ENCODE measurements at regions not wholly inside any gene's neighbourhood (a gene's known extent, or its start where the extent isn't known, plus 50 kb on each side); places are given as distances from the start of the nearest gene placed in this dataset.
"Not testable (repeated sequence)": the region's sequence is repeated elsewhere in the genome, so short reads cannot be mapped to it uniquely, and the experiment has no call there.

- no peak overlapping the region for H3K18ac ChIP-seq (ENCODE audit: low read depth in 1 of 2, low read length in 2 of 2)
- H2AFZ ChIP-seq (ENCODE audit: low read depth, low read length), result no peak overlapping the region
- no peaks in the 10 kb centered on the region for H3K4me1 ChIP-seq (ENCODE audit: control insufficient read depth, insufficient read depth, low read depth, low read length)
- H4K91ac ChIP-seq (ENCODE audit: low read length), result no peak overlapping the region
- H2BK120ac ChIP-seq (ENCODE audit: low read depth, low read length), result no peak overlapping the region
- H3K9me3 ChIP-seq (ENCODE audit: control insufficient read depth, low read length), result no peaks in the 10 kb centered on the region
- H3K9ac ChIP-seq (ENCODE audit: low read length), result no peak overlapping the region
- WGBS, result no CpG with 5 or more reads among the region's 3 CpGs
- no peak overlapping the region for H2AK5ac ChIP-seq (ENCODE audit: low read length, severe bottlenecking)
- no peaks in the 10 kb centered on the region for H3K36me3 ChIP-seq (ENCODE audit: control insufficient read depth in 1 of 2, insufficient read depth in 2 of 2, low read depth in 1 of 2, low read length in 2 of 2)
- H3K4me3 ChIP-seq (ENCODE audit: insufficient read depth in 1 of 2, low read depth in 1 of 2, low read length in 2 of 2), result no peak overlapping the region
- DNase-seq, result no peak
- no peak overlapping the region for H3K4me2 ChIP-seq (ENCODE audit: low read length, poor library complexity, severe bottlenecking)
- H4K8ac ChIP-seq (ENCODE audit: low read length), result no peak overlapping the region
- H3K14ac ChIP-seq (ENCODE audit: low read length in 2 of 2), result no peak overlapping the region
- no peaks in the 10 kb centered on the region for H3K27me3 ChIP-seq (ENCODE audit: control insufficient read depth in 1 of 2, insufficient read depth in 1 of 2, low read length in 2 of 2)
- no peak overlapping the region for H3K4ac ChIP-seq (ENCODE audit: low read depth in 1 of 2, low read length in 2 of 2)
- no peak overlapping the region for H3K23ac ChIP-seq (ENCODE audit: low read length in 2 of 2)
- no peak overlapping the region for H2BK5ac ChIP-seq (ENCODE audit: low read depth, low read length, poor library complexity, severe bottlenecking)
- H3K79me1 ChIP-seq (replicated peaks; ENCODE audit: low read length, poor library complexity, severe bottlenecking), result no peaks in the 10 kb centered on the region
- no peak overlapping the region for H2BK15ac ChIP-seq (ENCODE audit: low read depth, poor library complexity, severe bottlenecking)
- H2BK12ac ChIP-seq (ENCODE audit: low read length in 2 of 2), result no peak overlapping the region
- no peak overlapping the region for H3K27ac ChIP-seq (ENCODE audit: low read length, poor library complexity, severe bottlenecking)
These were observed 678.1 kb downstream of the ANKRD7 start for GRCh38 chr7:118902600-118902999.

GRCh38 chr7:118907911-118908527, 683.5 kb downstream of the ANKRD7 start:
- Histone ChIP-seq H2BK5ac (ENCODE audit: low read depth, low read length, poor library complexity, severe bottlenecking) (no peak overlapping the region), H2BK15ac (ENCODE audit: low read depth, poor library complexity, severe bottlenecking) (no peak overlapping the region), H3K27ac (ENCODE audit: low read length, poor library complexity, severe bottlenecking) (no peak overlapping the region), H2AK5ac (ENCODE audit: low read length, severe bottlenecking) (no peak overlapping the region), H3K18ac (ENCODE audit: low read depth in 1 of 2, low read length in 2 of 2) (no peak overlapping the region), H3K4ac (ENCODE audit: low read depth in 1 of 2, low read length in 2 of 2) (no peak overlapping the region), H4K91ac (ENCODE audit: low read length) (no peak overlapping the region), H3K9me3 (ENCODE audit: control insufficient read depth, low read length) (no peaks in the 10 kb centered on the region), H3K36me3 (ENCODE audit: control insufficient read depth in 1 of 2, insufficient read depth in 2 of 2, low read depth in 1 of 2, low read length in 2 of 2) (no peaks in the 10 kb centered on the region), H3K4me3 (ENCODE audit: insufficient read depth in 1 of 2, low read depth in 1 of 2, low read length in 2 of 2) (no peak overlapping the region), H3K4me2 (ENCODE audit: low read length, poor library complexity, severe bottlenecking) (no peak overlapping the region), H2AFZ (ENCODE audit: low read depth, low read length) (no peak overlapping the region), H2BK120ac (ENCODE audit: low read depth, low read length) (no peak overlapping the region), H3K23ac (ENCODE audit: low read length in 2 of 2) (no peak overlapping the region), H3K9ac (ENCODE audit: low read length) (no peak overlapping the region), H3K79me1 (replicated peaks; ENCODE audit: low read length, poor library complexity, severe bottlenecking) (no peaks in the 10 kb centered on the region), H4K8ac (ENCODE audit: low read length) (no peak overlapping the region), H3K27me3 (ENCODE audit: control insufficient read depth in 1 of 2, insufficient read depth in 1 of 2, low read length in 2 of 2) (no peaks in the 10 kb centered on the region), H3K4me1 (ENCODE audit: control insufficient read depth, insufficient read depth, low read depth, low read length) (no peaks in the 10 kb centered on the region), H3K14ac (ENCODE audit: low read length in 2 of 2) (no peak overlapping the region), H2BK12ac (ENCODE audit: low read length in 2 of 2) (no peak overlapping the region)
- no peak for DNase-seq
- 94% methylated on average over 8 of the region's 8 CpGs for whole genome bisulfite sequencing

- H2BK5ac ChIP-seq (ENCODE audit: low read depth, low read length, poor library complexity, severe bottlenecking); H3K4ac ChIP-seq (ENCODE audit: low read depth in 1 of 2, low read length in 2 of 2); H3K23ac ChIP-seq (ENCODE audit: low read length in 2 of 2); H3K9ac ChIP-seq (ENCODE audit: low read length); H2AK5ac ChIP-seq (ENCODE audit: low read length, severe bottlenecking); H2BK15ac ChIP-seq (ENCODE audit: low read depth, poor library complexity, severe bottlenecking); H3K4me1 ChIP-seq (ENCODE audit: control insufficient read depth, insufficient read depth, low read depth, low read length); H2AFZ ChIP-seq (ENCODE audit: low read depth, low read length); H2BK120ac ChIP-seq (ENCODE audit: low read depth, low read length); H3K36me3 ChIP-seq (ENCODE audit: control insufficient read depth in 1 of 2, insufficient read depth in 2 of 2, low read depth in 1 of 2, low read length in 2 of 2); DNase-seq; H3K9me3 ChIP-seq (ENCODE audit: control insufficient read depth, low read length); H4K8ac ChIP-seq (ENCODE audit: low read length); H4K91ac ChIP-seq (ENCODE audit: low read length); H3K79me1 ChIP-seq (replicated peaks; ENCODE audit: low read length, poor library complexity, severe bottlenecking); H3K27ac ChIP-seq (ENCODE audit: low read length, poor library complexity, severe bottlenecking); H3K4me2 ChIP-seq (ENCODE audit: low read length, poor library complexity, severe bottlenecking); H3K18ac ChIP-seq (ENCODE audit: low read depth in 1 of 2, low read length in 2 of 2); H3K27me3 ChIP-seq (ENCODE audit: control insufficient read depth in 1 of 2, insufficient read depth in 1 of 2, low read length in 2 of 2); H3K4me3 ChIP-seq (ENCODE audit: insufficient read depth in 1 of 2, low read depth in 1 of 2, low read length in 2 of 2); H2BK12ac ChIP-seq (ENCODE audit: low read length in 2 of 2); H3K14ac ChIP-seq (ENCODE audit: low read length in 2 of 2): not testable (repeated sequence)
- WGBS, result 100% methylated on average over 3 of the region's 3 CpGs
These were observed 691.6 kb downstream of the ANKRD7 start for GRCh38 chr7:118916120-118916519.

- H3K4ac ChIP-seq (ENCODE audit: low read depth in 1 of 2, low read length in 2 of 2), result no peak overlapping the region
- H3K79me1 ChIP-seq (replicated peaks; ENCODE audit: low read length, poor library complexity, severe bottlenecking), result no peaks in the 10 kb centered on the region
- WGBS, result no CpG with 5 or more reads among the region's 2 CpGs
These were observed 694.1 kb downstream of the ANKRD7 start for GRCh38 chr7:118918556-118918955.

More at GRCh38 chr7:118918556-118918955, 694.1 kb downstream of the ANKRD7 start:
- peak; percentile 54 for DNase-seq
- no peak overlapping the region for H3K9ac ChIP-seq (ENCODE audit: low read length)
- no peak overlapping the region for H3K27ac ChIP-seq (ENCODE audit: low read length, poor library complexity, severe bottlenecking)
- no peak overlapping the region for H2AFZ ChIP-seq (ENCODE audit: low read depth, low read length)
- H3K27me3 ChIP-seq (ENCODE audit: control insufficient read depth in 1 of 2, insufficient read depth in 1 of 2, low read length in 2 of 2), result no peaks in the 10 kb centered on the region
- H3K23ac ChIP-seq (ENCODE audit: low read length in 2 of 2), result no peak overlapping the region
- no peaks in the 10 kb centered on the region for H3K4me1 ChIP-seq (ENCODE audit: control insufficient read depth, insufficient read depth, low read depth, low read length)
- H2BK5ac ChIP-seq (ENCODE audit: low read depth, low read length, poor library complexity, severe bottlenecking), result no peak overlapping the region
- H4K91ac ChIP-seq (ENCODE audit: low read length), result no peak overlapping the region
- H4K8ac ChIP-seq (ENCODE audit: low read length), result no peak overlapping the region
- no peak overlapping the region for H3K18ac ChIP-seq (ENCODE audit: low read depth in 1 of 2, low read length in 2 of 2)
- H3K14ac ChIP-seq (ENCODE audit: low read length in 2 of 2), result no peak overlapping the region
- no peaks in the 10 kb centered on the region for H3K9me3 ChIP-seq (ENCODE audit: control insufficient read depth, low read length)
- H2BK15ac ChIP-seq (ENCODE audit: low read depth, poor library complexity, severe bottlenecking), result no peak overlapping the region
- H3K4me3 ChIP-seq (ENCODE audit: insufficient read depth in 1 of 2, low read depth in 1 of 2, low read length in 2 of 2), result no peak overlapping the region
- no peaks in the 10 kb centered on the region for H3K36me3 ChIP-seq (ENCODE audit: control insufficient read depth in 1 of 2, insufficient read depth in 2 of 2, low read depth in 1 of 2, low read length in 2 of 2)
- H2BK120ac ChIP-seq (ENCODE audit: low read depth, low read length), result no peak overlapping the region
- no peak overlapping the region for H2BK12ac ChIP-seq (ENCODE audit: low read length in 2 of 2)
- no peak overlapping the region for H3K4me2 ChIP-seq (ENCODE audit: low read length, poor library complexity, severe bottlenecking)
- no peak overlapping the region for H2AK5ac ChIP-seq (ENCODE audit: low read length, severe bottlenecking)

Measured in mesenchymal stem cell (in vitro differentiated cells and primary cell).